Adrenal gland (tissue), 5 donors: ENCODE measurements at regions not wholly inside any gene's neighbourhood (a gene's known extent, or its start where the extent isn't known, plus 50 kb on each side); places are given as distances from the start of the nearest gene placed in this dataset.

Experiments used
- CTCF ChIP-seq, 6 experiments: fragments of 450-650 bp in 4 of 6; fragments of 200-600 bp in 2 of 6; sonication (generic) in 1 of 6; IDR thresholded peaks; 1 replicate in 5 of 6; 2 replicates in 1 of 6; pipeline versions ENCODE4 v1.5.1 to v1.8.0; 2016 to 2021; ENCODE audit warnings: antibody characterized with exemption in 6 of 6, mild to moderate bottlenecking in 2 of 6, moderate library complexity in 1 of 6
- POLR2A ChIP-seq, 2 donors: fragments of 450-650 bp; IDR thresholded peaks; one replicate each; pipeline ENCODE4 v1.6.1; 2017; ENCODE audit warnings: antibody characterized with exemption in 2 of 2, mild to moderate bottlenecking in 2 of 2, moderate library complexity in 1 of 2
- donor health status: DM: no; HTN: no; CAD: no.

- TF ChIP-seq CTCF (IDR thresholded peaks at IDR 0.05) (no peak), POLR2A (IDR thresholded peaks at IDR 0.05) (no peak)
Measured at GRCh38 chr10:30737931-30738391, 108.4 kb upstream of the LYZL2 start.
